Stimulated activated naive CD8-positive, alpha-beta T cell treated with anti-CD3 and anti-CD28 coated beads, Interleukin-15, amount 100 ng/mL, for 72 hours (primary cell): ENCODE measurements at regions not wholly inside any gene's neighbourhood (a gene's known extent, or its start where the extent isn't known, plus 50 kb on each side); places are given as distances from the start of the nearest gene placed in this dataset.
"Not testable (repeated sequence)": the region's sequence is repeated elsewhere in the genome, so short reads cannot be mapped to it uniquely, and the experiment has no call there.

Experiments
- ATAC-seq: fragments of 150-1000 bp; cut with Tn5 transposase; 2 replicates; pipeline ENCODE4 v1.10.0; 2021; ENCODE audit warnings: mild to moderate bottlenecking, moderate library complexity
- DNase-seq, 2 donors: peaks; one replicate each; pipeline ENCODE4 v3.0.0; 2021 to 2022
- H3K27ac Mint-ChIP-seq, 2 donors: one replicate each; pipeline ENCODE4 v1.8.0; 2022; ENCODE audit warnings: mild to moderate bottlenecking in 2 of 2, mixed read lengths in 2 of 2, moderate library complexity in 2 of 2
- H3K27me3 Mint-ChIP-seq: one replicate; pipeline ENCODE4 v1.8.0; 2022; ENCODE audit warnings: mixed read lengths
- H3K4me1 Mint-ChIP-seq: one replicate; pipeline ENCODE4 v1.8.0; 2022; ENCODE audit warnings: mild to moderate bottlenecking, mixed read lengths
- H3K4me3 Mint-ChIP-seq, 2 donors: one replicate each; pipeline ENCODE4 v1.8.0; 2022; ENCODE audit warnings: mild to moderate bottlenecking in 2 of 2, mixed read lengths in 2 of 2, moderate library complexity in 1 of 2
- H3K9me3 Mint-ChIP-seq, 2 donors: one replicate each; pipeline ENCODE4 v1.8.0; 2022; ENCODE audit warnings: mixed read lengths in 2 of 2

DNA sequence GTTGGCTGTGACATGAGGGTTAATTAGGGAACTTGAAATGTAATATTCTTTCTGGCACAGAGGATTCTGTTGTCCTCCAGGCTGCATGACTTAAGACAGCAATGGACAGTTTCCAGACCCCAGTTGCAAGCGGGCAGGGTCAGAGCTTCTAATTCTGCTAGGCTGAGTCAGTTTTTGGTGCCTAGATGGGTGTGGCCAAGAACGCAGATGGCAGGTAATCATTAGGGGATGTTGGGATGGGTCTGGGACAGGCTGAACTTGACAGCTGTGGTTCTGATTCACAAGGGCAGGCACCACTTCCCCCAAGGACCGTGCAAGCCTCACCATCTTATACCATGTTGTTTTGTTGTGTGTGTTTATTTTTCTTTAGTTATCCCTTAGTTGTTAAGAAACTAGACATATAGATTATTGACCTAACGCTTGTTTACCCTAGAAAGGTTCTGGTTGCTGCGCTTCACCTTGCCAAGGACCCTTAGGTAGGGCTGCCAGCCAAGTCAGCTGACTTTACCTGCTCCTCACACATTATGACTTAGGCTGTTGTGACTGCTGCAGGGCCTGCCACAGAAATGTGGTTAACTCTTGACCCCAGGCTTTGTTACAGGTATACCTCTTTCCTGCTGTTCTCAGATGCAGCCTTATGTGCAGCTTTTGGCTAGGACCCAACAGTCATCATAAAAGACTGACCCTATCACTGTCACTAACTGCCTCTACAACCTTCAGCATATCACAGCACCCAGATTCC lies 117.7 kb upstream of the KLF12 start:
- Mint-ChIP-seq H3K27me3 (no peaks in the 10 kb centered on the region), H3K9me3 (no peaks in the 10 kb centered on the region), H3K4me1 (peaks cover 87% of the 10 kb centered on the region), H3K4me3 (peak overlapping the region; percentile 47 to 51), H3K27ac (peak overlapping the region; percentile 71 to 80)
- peak; percentile 81 for ATAC-seq
- no peak for DNase-seq

DNA sequence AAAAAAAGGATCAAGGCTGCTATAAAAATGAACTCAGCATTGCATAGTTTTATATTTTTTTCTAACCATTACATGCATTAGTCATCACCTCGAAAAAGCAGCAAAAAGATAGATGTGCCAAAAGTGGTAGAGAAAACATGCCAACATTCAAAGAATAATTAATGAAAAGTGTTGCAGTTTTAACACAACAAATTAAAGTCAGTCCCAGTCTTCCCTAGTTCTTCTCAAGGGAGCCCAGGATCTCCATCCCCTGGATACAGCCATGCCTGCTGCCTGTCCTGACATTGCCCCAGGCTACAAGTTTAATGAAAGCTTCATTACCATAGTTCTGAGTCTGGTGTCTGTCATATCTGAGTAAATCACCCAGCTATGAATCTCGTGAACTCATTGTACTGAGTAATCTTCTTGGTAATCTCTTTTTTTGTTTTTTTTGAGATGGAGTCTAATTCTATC lies 116.6 kb upstream of the KLF12 start:
- peaks cover 87% of the 10 kb centered on the region for H3K4me1 Mint-ChIP-seq
- H3K27ac Mint-ChIP-seq, result no peak overlapping the region
- ATAC-seq (peak; percentile 41), DNase-seq (no peak)
- no peaks in the 10 kb centered on the region for H3K27me3 Mint-ChIP-seq
- no peaks in the 10 kb centered on the region for H3K9me3 Mint-ChIP-seq
- H3K4me3 Mint-ChIP-seq, result no peak overlapping the region

DNA sequence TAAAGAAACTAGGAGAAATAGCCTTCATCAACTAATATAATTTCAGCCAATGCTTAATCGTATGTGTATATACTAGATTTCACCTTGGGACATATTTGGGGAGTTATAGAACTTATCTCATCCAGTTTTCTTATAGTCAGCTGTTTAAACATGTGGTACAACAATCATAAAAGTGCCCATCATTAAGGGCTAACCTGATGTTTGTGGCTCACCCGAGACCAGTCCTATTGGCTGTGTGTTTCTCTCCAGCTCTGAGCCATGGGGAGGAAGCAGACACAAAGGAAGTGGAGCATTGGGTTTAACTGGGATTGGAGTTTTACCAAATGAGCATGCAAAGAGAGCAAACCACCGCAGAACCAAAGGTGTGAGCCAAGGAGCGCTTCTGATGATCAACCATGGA lies 114.3 kb upstream of the KLF12 start:
- H3K4me3 Mint-ChIP-seq, result peak overlapping the region in 1 of 2 donors; percentile 17
- ATAC-seq (no peak), DNase-seq (no peak)
- H3K9me3 Mint-ChIP-seq, result no peaks in the 10 kb centered on the region
- H3K4me1 Mint-ChIP-seq, result peaks cover 93% of the 10 kb centered on the region
- no peaks in the 10 kb centered on the region for H3K27me3 Mint-ChIP-seq
- peak overlapping the region in 1 of 2 donors; percentile 26 for H3K27ac Mint-ChIP-seq

DNA sequence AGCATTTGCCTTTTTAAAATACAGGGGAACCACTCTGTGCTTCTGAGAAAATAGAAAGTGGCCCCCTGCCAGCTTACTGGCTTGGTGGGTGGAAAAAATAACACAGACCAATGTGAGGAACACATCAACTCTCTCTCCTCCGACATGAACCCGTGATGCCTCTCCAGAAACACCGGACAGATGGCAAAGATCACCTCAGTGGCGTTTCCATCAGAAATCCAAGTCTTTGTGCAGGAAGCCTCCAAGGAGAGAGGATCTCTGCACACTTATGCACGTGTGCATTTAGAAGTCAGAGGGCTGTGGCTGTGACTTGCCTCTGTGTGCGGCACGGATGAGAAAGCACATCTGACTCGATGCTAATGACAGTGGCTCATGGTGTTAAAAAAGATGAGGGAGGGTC lies 112.3 kb upstream of the KLF12 start:
- no peaks in the 10 kb centered on the region for H3K27me3 Mint-ChIP-seq
- peak; percentile 66 for ATAC-seq
- H3K27ac Mint-ChIP-seq, result peak overlapping the region; percentile 51 to 89
- peaks cover 90% of the 10 kb centered on the region for H3K4me1 Mint-ChIP-seq
- DNase-seq, result peak; percentile 41 to 43
- H3K9me3 Mint-ChIP-seq, result peaks cover 10 to 11% of the 10 kb centered on the region in 2 donors
- H3K4me3 Mint-ChIP-seq, result peak overlapping the region; percentile 73 to 86

DNA sequence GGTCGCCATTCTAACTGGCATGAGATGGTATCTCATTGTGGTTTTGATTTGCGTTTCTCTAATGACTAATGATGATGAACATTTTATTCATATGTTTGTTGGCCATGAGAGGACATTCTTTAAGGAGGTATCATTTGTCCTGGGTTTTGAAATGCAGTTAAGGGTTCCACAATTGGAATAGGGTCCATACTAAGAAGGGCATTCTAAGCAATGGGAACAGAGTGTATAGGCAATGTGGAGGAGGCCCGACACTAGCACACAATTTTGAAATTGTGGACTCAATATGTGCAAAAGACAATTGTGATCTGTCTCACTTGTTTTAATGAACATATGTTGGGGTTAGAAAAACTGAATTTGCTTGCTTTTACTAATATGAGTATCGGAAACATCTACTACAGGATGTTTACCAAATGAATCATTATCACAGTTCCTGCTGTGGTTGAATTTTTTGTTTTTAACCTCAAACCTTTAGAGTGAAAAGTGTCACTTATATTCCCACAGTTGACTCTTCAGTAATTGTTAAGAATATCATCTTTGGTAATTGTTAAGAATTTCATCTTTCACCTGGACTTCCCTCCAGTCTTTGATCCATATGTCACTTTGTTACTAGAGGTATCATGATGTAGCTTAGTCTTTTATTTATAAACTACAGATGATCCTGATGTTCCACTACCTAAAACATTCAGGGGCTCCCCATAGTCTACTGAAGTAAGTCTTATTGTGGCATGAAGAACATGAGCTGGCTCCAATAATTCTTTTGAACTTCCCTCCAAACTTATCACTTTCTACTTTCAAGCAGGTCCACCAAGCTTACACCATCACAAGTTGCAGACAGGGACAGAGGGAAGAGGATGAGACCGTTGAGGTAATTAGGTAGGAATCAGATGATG lies 109.7 kb upstream of the KLF12 start:
- Mint-ChIP-seq H3K4me3 (peak overlapping the region; percentile 53 to 64), H3K4me1 (peaks cover 67% of the 10 kb centered on the region)
- peak in 1 of 2 donors; percentile 19 for DNase-seq

DNA sequence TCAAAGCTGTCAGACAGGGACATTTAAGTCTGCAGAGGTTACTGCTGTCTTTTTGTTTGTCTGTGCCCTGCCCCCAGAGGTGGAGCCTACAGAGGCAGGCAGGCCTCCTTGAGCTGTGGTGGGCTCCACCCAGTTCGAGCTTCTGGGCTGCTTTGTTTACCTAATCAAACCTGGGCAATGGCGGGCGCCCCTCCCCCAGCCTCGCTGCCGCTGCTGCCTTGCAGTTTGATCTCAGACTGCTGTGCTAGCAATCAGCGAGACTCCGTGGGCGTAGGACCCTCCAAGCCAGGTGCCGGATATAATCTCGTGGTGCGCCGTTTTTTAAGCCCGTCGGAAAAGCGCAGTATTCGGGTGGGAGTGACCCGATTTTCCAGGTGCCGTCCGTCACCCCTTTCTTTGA lies 107.1 kb upstream of the KLF12 start:
- H3K27me3 Mint-ChIP-seq, DNase-seq, H3K27ac Mint-ChIP-seq, ATAC-seq, H3K4me3 Mint-ChIP-seq: not testable (repeated sequence)
- Mint-ChIP-seq H3K4me1 (peaks cover 42% of the 10 kb centered on the region), H3K9me3 (peaks cover 10 to 11% of the 10 kb centered on the region in 2 donors)

More for the DNA sequence above, 109.7 kb upstream of the KLF12 start:
- H3K27me3 Mint-ChIP-seq, result no peaks in the 10 kb centered on the region
- H3K27ac Mint-ChIP-seq, result peak overlapping the region; percentile 94 to 97
- ATAC-seq, result peak; percentile 89
- peaks cover 10 to 11% of the 10 kb centered on the region in 2 donors for H3K9me3 Mint-ChIP-seq

DNA sequence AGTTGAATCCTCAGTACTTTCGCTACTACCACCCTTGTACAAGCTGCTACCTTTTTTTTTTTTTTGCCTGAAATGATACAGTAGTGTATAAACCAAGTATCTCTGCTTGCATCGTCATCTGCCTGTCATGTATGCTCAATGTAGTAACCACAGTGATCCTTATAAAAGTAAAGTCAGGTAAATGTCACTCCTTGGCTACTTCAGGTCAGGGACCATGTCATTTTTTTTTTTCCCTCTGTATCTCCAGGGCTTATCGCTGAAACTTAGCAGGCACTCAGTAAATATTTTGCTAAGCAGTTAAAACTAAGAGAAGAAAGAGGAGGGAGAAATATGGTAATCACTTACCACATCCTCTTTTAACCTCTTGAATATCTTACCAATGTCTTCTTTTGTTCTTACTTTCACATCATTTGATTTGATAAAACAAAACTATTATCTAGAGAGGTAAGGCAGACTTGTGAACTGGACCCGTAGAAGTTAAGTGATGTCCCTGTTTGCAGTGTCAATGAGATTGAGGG lies 96.8 kb upstream of the KLF12 start:
- H3K27me3 Mint-ChIP-seq, result no peaks in the 10 kb centered on the region
- DNase-seq (no peak), ATAC-seq (peak; percentile 94)
- H3K27ac Mint-ChIP-seq, result peak overlapping the region in 1 of 2 donors; percentile 90
- H3K9me3 Mint-ChIP-seq, result peaks cover 7 to 20% of the 10 kb centered on the region in 2 donors
- H3K4me1 Mint-ChIP-seq, result peaks cover 26% of the 10 kb centered on the region
- peak overlapping the region; percentile 19 to 56 for H3K4me3 Mint-ChIP-seq

DNA sequence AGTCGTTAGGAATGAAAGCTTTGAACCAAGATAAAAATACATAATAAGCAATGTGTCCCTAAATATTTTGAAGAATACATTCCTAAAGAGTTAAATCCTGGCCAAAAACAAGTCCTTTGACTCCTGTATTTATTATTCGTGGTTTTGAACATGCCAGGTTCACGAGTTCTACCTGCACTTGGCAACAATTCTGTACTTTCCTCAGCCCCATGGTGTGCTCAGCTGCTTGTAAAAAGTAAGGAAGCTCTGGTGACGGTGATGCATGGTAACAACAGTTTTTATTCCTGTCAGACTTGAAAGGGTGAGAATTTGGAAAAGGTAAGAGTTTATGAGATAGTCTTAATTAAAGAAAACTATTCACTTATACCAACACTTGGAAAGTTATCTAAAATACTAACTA lies 95.0 kb upstream of the KLF12 start:
- H3K27ac Mint-ChIP-seq, result no peak overlapping the region
- H3K27me3 Mint-ChIP-seq, result no peaks in the 10 kb centered on the region
- DNase-seq, result no peak
- H3K4me1 Mint-ChIP-seq, result peaks cover 23% of the 10 kb centered on the region
- no peak for ATAC-seq
- H3K9me3 Mint-ChIP-seq, result peaks cover 7 to 20% of the 10 kb centered on the region in 2 donors
- no peak overlapping the region for H3K4me3 Mint-ChIP-seq

DNA sequence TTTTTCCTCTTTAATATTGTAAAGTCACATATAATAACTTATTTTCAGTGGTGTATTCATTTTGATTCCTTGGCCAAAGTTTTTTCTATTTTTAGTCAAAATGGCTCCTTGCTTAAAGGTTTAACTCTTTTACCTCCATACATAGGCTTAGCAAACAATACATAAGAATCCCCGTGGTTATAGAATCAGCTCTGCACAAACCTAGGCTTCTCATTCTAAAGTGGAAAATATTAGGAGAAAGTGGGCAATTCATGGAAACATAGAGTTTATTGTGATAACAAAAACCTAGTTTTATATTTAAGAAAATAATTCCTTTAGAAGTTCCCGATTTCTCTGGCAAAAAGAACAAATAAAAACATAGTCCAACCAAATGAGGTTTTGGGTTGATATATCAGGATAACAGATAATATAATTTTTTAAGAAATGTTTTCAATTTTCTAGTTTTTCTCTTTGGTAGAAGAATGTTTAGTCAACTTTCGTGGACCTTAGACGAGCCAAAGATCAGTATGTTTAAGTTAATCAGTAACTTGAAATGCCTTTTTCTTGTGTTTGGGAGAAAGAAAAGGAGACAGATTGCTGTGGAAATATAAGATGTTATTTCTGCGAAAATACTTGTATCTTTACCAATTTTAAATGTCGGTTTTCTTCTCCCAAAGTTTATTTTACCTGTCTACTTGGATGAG lies 93.4 kb upstream of the KLF12 start:
- no peak for DNase-seq
- Mint-ChIP-seq H3K4me1 (peaks cover 19% of the 10 kb centered on the region), H3K27ac (no peak overlapping the region), H3K27me3 (no peaks in the 10 kb centered on the region), H3K9me3 (peaks cover 7 to 20% of the 10 kb centered on the region in 2 donors), H3K4me3 (no peak overlapping the region)
- ATAC-seq, result no peak

DNA sequence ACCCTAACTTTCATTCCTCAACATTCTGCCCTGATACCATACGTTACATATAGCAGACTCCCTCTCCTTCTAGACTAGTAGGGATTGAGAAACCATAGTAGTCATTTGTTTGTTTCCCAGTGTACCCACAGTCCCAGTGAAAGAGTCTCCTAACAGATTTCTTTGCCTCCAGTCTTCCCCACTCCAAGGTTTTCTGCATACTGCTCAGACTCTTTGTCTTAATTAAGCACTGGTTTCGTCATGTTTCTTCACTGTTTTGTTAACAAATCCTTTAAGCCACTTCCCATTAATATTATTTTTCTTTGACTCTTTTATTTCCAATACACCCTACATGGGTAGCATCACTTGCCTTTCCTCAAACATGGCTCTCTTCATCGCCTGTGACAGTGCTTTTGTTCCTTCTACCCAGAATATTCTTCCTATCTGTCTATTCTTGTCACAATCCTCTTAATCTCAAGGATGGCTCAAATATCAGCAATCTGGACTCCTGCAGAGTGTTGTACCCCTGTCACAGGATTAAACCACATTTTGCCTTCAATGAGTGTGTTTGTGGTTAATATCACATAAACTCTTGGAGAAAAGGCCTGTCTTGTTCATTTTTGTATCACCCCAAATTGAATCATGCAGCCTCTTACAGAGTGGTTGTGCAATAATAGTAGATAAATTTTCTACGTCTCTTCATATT lies 92.7 kb upstream of the KLF12 start:
- DNase-seq (no peak), ATAC-seq (no peak)
- Mint-ChIP-seq H3K27ac (no peak overlapping the region), H3K4me3 (no peak overlapping the region), H3K27me3 (no peaks in the 10 kb centered on the region), H3K4me1 (peaks cover 14% of the 10 kb centered on the region), H3K9me3 (peaks cover 7 to 20% of the 10 kb centered on the region in 2 donors)

DNA sequence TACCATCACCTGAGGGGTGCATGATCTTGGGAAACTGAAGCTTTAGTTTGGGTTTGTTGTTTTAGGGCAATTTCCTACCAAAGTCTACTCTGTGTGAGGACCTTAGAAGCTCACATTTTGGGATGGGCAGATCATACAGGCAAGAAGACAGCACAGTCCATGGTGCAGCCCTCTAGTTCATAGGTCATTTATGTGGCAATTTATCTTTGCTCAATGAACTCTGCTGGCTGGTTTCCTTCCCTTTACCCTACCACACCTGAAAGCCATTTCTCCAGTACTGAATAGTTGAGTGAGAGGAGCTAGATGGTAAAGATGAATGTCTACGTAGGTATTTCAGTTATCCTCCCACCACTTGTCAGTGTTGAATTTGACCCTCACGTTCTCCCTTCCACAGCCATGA lies 87.5 kb upstream of the KLF12 start:
- Mint-ChIP-seq H3K27me3 (no peaks in the 10 kb centered on the region), H3K4me1 (no peaks in the 10 kb centered on the region), H3K9me3 (peaks cover 0 to 7% of the 10 kb centered on the region in 2 donors), H3K27ac (no peak overlapping the region), H3K4me3 (no peak overlapping the region)
- ATAC-seq (no peak), DNase-seq (no peak)

DNA sequence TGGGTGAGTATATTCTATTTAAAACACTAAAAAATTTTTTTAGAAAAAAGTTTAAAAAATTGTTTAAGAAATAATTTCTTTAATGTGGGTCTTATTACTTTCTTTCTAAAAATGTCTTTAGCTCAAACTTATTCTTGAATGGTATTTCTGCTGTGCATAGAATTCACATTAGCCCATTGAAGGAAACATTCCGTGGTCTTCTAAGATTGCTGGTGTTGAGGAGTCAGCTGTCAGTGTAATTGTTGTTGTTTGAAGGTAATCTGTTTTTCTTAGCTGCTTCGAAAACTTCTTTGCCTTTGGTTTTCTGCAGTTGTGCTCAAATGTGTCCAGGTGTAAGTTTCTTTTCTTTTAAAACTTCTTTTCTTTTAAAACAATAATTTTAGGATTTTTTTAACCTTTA lies 85.4 kb upstream of the KLF12 start:
- no peak overlapping the region for H3K27ac Mint-ChIP-seq

DNA sequence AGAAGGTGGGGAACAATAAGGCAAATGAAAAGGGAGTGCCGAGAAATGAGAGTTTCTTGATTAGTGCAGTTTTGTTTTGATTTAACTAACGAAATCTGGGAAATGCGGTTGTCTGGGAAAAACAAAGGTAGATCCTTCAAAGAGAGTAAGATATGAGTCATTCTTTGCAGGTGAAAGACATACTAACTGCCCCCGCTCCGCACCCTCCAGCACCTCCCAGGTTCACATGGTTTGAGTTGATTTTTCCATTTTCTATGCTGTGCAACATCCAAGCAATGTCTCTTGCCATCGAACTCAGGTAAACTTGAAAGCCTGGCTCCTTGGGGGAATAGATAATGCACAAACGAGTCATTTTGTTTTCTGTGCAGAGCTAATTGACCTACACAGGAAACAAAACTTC lies 84.1 kb upstream of the KLF12 start:
- H3K9me3 Mint-ChIP-seq, result peaks cover 0 to 7% of the 10 kb centered on the region in 2 donors
- no peak overlapping the region for H3K4me3 Mint-ChIP-seq
- no peaks in the 10 kb centered on the region for H3K27me3 Mint-ChIP-seq
- no peak for DNase-seq
- H3K4me1 Mint-ChIP-seq, result peaks cover 11% of the 10 kb centered on the region
- no peak overlapping the region for H3K27ac Mint-ChIP-seq
- no peak for ATAC-seq

More for the DNA sequence above, 85.4 kb upstream of the KLF12 start:
- Mint-ChIP-seq H3K4me1 (peaks cover 5% of the 10 kb centered on the region), H3K4me3 (no peak overlapping the region), H3K27me3 (no peaks in the 10 kb centered on the region), H3K9me3 (peaks cover 0 to 7% of the 10 kb centered on the region in 2 donors)
- DNase-seq (no peak), ATAC-seq (no peak)

DNA sequence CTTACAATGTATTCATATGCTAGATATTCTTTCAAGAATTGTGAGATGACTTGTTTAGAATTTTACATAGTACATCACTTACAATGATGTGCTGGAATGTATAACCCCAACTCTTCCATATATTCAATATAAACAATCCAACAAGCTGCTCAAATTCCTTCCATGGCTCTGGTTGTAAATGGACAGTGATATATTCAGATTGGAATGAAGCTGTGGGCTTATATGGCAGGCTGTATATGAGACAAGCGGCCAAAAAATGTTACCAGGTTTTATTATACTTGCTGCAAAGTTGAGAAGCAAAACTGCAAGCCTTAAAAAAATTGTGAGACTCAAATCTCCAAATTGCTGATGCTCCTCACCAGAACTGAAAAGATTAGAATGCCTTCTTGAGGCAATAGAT lies 83.6 kb upstream of the KLF12 start:
- no peak overlapping the region for H3K27ac Mint-ChIP-seq

DNA sequence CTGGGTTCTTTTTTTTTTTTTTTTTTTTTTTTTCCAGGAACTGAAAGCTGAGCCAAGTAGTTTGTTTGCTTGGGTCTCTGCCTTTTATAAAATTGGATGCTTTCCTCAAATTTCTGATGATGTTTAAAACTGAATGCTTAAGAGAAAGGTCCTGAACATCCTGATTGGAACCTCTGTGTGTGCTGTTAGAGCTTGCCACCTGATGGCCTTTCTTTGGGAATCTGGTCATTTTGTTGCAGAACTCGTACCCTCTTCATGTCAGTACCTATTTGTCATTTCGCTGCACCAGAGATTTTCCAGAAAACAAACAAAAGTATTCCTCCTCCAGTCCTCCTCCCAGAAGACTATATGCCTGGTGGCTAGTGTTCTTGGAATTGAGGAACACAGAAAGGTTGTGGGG lies 81.2 kb upstream of the KLF12 start:
- Mint-ChIP-seq H3K4me3 (no peak overlapping the region), H3K9me3 (no peaks in the 10 kb centered on the region), H3K4me1 (peaks cover 11% of the 10 kb centered on the region), H3K27ac (no peak overlapping the region), H3K27me3 (no peaks in the 10 kb centered on the region)
- ATAC-seq (no peak), DNase-seq (no peak)

More for the DNA sequence above, 83.6 kb upstream of the KLF12 start:
- H3K27me3 Mint-ChIP-seq, result no peaks in the 10 kb centered on the region
- no peak for DNase-seq
- peaks cover 11% of the 10 kb centered on the region for H3K4me1 Mint-ChIP-seq
- ATAC-seq, result no peak
- no peak overlapping the region for H3K4me3 Mint-ChIP-seq
- H3K9me3 Mint-ChIP-seq, result peaks cover 0 to 7% of the 10 kb centered on the region in 2 donors
